GM21390 (cell line): ENCODE measurements at regions not wholly inside any gene's neighbourhood (a gene's known extent, or its start where the extent isn't known, plus 50 kb on each side); places are given as distances from the start of the nearest gene placed in this dataset.
"Not testable (repeated sequence)": the region's sequence is repeated elsewhere in the genome, so short reads cannot be mapped to it uniquely, and the experiment has no call there.

ENCODE experiments used
- ATAC-seq: cut with Tn5 transposase; IDR thresholded peaks from one replicate; pipeline ENCODE4 v1.9.1; 2021; ENCODE audit not compliant: unreplicated experiment

DNA sequence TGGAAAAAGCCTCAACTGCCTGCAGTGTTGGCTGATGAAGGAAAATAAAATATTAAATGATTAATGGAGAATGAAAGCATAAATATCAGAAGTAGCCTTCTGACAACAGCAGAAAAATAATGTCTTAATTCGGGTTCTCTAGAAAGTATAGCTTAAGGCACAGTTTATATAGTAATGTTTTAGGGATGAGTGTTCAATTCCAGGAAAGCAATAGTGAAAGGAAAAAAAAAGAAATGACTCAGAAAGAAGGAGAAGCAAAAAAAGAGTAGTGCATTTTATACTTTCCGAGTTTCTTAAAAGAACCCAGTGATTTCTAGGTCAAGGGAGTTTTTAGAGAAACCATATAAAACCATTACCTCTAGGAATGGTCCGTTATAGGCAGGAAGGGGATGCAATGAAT lies 137.3 kb downstream of the HTR1B start:
- ATAC-seq, result no peak

GRCh38 chr6:77324866-77325265 lies 138.4 kb downstream of the HTR1B start:
- ATAC-seq, result no peak

GRCh38 chr6:77322604-77323003 lies 140.7 kb downstream of the HTR1B start:
- ATAC-seq, result no peak

DNA sequence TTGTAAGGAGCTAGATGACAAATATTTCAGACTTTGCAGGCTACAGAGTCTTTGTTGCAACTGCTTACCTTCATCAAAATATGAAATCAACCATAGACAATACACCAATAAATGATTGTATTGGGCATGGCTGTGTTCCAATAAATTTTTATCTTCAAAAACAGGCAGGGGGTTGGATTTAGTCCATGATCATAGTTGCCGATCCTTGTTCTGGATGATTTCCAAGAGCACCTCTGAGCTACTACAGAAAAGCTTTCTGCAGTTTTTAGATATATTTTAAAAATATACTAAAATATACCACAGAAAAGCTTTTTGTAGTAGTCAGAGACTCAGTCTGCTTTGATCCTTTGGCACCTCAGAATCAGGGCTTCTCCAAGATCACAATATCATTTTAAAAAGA lies 145.0 kb downstream of the HTR1B start:
- no peak for ATAC-seq

DNA sequence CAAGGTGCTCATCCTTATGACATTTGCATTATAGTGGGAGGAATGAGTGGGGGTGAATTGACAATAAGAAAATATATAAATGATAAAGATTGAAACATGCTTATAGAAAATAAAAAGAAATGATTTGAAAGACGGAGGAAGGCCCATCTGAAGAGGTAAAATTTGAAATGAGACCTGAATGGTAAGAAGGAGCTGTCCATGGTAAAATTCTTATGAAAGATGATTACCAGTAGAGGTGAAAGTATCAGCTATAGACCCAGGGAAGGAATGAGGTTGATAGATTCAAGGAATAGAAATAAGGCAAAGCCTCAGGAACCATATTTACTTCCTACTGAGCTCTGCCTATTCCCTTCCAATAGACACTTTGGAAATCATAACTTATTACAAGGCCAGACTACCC lies 149.7 kb downstream of the HTR1B start:
- ATAC-seq, result no peak

DNA sequence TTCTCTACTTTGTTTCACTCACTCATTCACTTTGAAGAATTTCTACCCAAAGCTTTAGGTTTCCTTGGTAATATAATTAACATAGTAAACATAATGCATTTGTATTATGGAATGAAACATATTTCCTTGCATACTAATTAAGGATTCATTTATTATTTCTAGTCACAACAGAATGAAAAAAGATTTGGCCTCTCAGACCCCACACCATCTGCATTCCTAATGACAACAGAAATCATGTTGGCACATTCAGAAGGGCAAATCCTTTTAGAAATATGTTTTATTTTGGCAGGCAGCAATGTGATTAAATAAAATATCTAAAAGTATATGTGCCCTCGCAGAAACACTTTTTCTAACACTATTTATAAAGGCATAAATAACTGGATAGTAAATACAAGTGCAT lies 163.4 kb downstream of the HTR1B start:
- ATAC-seq, result no peak

- no peak for ATAC-seq
Observed at GRCh38 chr6:77298283-77298682, 165.0 kb downstream of the HTR1B start.

- no peak for ATAC-seq
Observed at GRCh38 chr6:77292564-77293546, 170.4 kb downstream of the HTR1B start.

- no peak for ATAC-seq
Observed at GRCh38 chr6:77290798-77291197, 172.5 kb downstream of the HTR1B start.

- no peak for ATAC-seq
Observed at GRCh38 chr6:77286541-77286940, 176.8 kb downstream of the HTR1B start.

GRCh38 chr6:77273929-77274328 lies 189.4 kb downstream of the HTR1B start:
- no peak for ATAC-seq

GRCh38 chr6:77264970-77265369 lies 198.3 kb downstream of the HTR1B start:
- ATAC-seq, result no peak

DNA sequence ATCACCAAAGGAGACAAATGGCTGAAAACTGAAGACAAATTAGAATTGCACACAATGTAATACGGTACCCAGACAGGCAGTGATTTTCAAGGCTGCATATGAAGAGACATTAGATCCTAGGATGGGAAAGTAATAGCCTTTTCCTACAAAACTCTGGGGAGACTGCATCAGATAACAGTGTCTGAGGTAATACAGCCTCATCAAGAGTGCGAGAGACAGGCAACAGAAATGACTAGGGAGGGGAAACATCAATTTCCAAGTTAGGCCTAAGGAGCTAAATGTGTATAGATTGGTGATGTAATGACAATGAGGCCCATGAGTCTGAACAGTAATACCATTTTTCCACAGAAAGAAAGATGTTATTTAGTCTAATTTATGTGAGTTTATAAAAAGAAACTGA lies 200.3 kb downstream of the HTR1B start:
- ATAC-seq, result no peak

- not testable (repeated sequence) for ATAC-seq
Observed at GRCh38 chr6:77251801-77252200, 211.5 kb downstream of the HTR1B start.

DNA sequence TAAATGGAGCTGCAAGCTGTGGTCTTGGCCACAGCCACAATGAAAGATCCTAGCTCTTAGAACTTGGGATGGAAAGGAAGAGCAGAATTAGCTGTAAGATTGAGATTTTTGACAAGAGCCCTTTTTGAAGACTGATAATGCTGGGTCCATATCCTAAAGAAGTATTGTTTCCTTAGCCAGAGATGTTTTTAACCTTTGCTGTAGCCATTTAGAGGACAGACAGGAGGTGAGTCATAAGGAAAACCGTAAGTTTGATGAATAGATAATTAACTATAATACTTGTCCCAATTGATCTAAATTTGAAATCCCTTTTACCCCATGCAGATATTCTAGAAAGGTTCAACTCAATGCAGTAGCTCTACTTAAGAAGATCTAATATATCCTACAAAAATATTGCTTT lies 213.7 kb downstream of the HTR1B start:
- ATAC-seq, result no peak

- ATAC-seq, result no peak
Observed at GRCh38 chr6:77245026-77245425, 218.3 kb downstream of the HTR1B start.

DNA sequence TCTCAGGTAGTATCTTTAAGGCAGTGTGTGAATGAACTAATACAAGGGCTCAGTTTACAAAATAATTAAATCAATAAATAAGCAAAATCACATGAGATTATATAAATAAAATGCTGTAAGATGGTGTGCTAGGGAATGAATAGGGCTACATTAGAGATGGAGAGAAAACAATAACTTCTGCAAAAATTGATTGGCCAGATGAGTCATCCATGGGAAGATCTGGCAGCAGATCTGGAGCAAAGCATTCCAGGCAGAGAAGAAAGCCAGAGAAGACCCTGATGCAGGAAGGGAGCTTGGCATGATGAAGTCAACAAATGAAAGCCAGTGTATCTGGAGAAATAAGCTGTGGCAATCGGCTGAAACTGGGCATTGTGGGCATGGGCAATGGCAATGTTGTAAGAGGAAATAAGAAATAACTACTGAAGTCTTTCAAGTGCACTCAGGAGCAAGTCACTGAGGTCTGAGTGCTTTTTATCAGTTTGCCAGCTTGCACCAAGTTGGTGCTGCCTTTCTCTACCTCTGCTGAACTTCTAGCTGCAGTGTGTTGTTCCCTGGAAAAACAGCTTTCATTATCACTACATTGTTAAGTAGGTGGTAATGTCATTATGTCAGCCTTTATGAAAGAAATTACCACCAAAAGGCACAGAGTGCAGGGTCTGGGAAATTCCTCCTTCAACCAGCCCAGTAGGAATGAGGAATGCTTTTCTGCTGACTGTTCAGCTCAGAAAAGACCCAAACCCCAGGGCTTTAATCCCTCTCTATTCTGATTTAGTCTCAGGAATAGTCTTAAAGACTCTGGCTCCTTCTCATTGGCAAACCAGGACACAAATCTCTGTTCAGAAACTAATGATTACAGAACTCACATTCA lies 231.6 kb downstream of the HTR1B start:
- no peak for ATAC-seq

GRCh38 chr6:77228279-77228678 lies 235.0 kb downstream of the HTR1B start:
- ATAC-seq, result no peak

DNA sequence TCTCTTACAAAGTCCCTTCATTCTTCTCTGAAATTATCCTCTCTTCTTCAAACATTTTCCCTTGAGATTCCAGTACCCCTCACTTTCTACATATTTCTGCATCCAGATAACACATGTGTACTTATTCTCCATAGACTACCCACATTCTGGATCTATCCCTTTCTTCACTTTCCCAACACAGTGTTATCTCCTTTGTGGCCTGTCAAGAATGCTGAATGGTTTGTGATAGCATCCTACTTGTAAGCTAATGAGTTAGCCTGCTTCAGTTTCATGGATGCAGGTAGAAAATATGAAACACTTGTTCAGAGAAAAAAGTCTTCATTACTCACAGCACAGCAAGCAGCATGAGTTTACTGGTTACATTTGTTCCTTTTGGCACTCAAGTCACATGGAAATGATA lies 245.4 kb downstream of the HTR1B start:
- ATAC-seq, result no peak

- ATAC-seq, result no peak
Observed at GRCh38 chr6:77205936-77206335, 257.4 kb downstream of the HTR1B start.

- no peak for ATAC-seq
Observed at GRCh38 chr6:77204555-77204954, 258.7 kb downstream of the HTR1B start.

GRCh38 chr6:77183447-77183846 lies 279.8 kb downstream of the HTR1B start:
- ATAC-seq, result no peak
